ENCODE measurements at regions not wholly inside any gene's neighbourhood (a gene's known extent, or its start where the extent isn't known, plus 50 kb on each side); places are given as distances from the start of the nearest gene placed in this dataset.

GRCh38 chr2:213205944-213206343 lies 54.5 kb upstream of the IKZF2 start:
- TF ChIP-seq POLR2A (IDR thresholded peaks at IDR 0.05; ENCODE audit: extremely low read depth, insufficient read length) (no peak), CTCF (IDR thresholded peaks at IDR 0.05; ENCODE audit: low read depth, low read length) (no peak), MYC (IDR thresholded peaks at IDR 0.05; ENCODE audit: low read depth, low read length) (no peak), MAX (IDR thresholded peaks at IDR 0.05; ENCODE audit: low read depth, low read length) (no peak)
